Kidney tubule cell (primary cell): ENCODE measurements at regions not wholly inside any gene's neighbourhood (a gene's known extent, or its start where the extent isn't known, plus 50 kb on each side); places are given as distances from the start of the nearest gene placed in this dataset.

Experiments
- DNase-seq: peaks from one replicate; pipeline ENCODE4 v3.0.0-alpha.2; 2018; ENCODE audit warnings: low spot score

- DNase-seq: peak; percentile 70
Measured at GRCh38 chr2:21438949-21439348, 315.2 kb downstream of the TDRD15 start.

DNA sequence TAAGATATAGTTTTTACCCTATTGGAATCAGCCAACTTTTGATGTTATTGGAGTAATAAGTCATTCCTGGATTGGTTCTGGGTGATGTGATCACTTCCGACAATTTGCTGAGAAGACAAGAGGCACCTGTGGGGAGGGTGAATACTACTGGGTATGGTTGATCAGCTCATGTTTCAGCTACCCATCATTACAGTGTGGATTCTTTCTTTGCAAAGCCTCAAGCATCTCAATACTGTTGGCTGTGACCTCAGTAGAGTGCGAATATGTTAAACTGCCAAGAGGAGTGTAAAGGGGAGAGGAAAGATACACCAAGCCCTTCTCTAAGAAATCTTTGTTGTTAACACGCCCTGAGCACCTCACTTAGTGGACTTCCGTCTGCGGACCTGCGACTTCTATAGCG, 317.7 kb downstream of the TDRD15 start:
- DNase-seq: no peak

GRCh38 chr2:21443494-21444105, 319.8 kb downstream of the TDRD15 start:
- no peak for DNase-seq

GRCh38 chr2:21449881-21450280, 326.1 kb downstream of the TDRD15 start:
- DNase-seq: no peak

DNA sequence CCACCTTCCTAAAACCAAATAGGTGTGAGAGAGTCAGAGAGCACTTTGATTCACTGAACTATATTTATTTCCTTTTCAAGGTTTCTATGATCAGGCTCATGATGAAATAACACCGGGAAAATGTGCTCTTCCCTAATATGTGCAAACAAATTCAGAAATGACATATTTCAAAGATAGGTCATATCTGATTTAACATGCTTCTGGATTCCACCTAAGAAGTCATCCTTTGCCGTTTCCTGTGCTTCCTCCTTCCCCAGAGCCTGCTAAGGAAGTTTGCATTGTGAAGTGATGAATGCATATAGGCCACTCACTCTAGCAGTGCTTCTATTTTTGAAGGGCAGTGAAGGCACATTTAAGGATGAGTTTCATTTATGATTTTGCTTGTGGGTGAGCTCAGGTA, 327.6 kb downstream of the TDRD15 start:
- DNase-seq: peak; percentile 83

GRCh38 chr2:21452263-21452662, 328.5 kb downstream of the TDRD15 start:
- DNase-seq: peak; percentile 1

DNA sequence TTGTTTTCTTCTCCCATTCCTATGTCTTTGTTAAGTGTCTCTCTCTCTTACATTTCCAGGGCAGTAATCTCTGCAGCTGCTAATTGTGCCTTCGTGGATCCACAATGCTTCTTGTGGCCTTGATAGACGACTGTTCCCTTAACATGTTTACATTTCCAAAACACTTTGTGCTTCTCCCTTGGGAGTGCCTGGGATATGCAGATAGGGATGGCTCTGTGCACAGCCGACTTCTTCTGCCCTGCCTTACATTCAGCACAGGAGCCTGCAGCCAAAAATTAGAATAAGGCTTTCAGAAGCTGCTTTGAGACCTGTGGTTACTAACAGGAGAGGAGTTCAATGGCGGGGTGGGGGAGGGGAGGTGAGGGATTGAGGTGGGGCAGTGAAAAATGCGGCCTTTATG, 328.9 kb downstream of the TDRD15 start:
- no peak for DNase-seq

- DNase-seq: no peak
Measured at GRCh38 chr2:21453723-21454450, 330.1 kb downstream of the TDRD15 start.

- DNase-seq: no peak
Measured at GRCh38 chr2:21454839-21455238, 331.1 kb downstream of the TDRD15 start.

GRCh38 chr2:21461754-21462240, 338.0 kb downstream of the TDRD15 start:
- DNase-seq: no peak

DNA sequence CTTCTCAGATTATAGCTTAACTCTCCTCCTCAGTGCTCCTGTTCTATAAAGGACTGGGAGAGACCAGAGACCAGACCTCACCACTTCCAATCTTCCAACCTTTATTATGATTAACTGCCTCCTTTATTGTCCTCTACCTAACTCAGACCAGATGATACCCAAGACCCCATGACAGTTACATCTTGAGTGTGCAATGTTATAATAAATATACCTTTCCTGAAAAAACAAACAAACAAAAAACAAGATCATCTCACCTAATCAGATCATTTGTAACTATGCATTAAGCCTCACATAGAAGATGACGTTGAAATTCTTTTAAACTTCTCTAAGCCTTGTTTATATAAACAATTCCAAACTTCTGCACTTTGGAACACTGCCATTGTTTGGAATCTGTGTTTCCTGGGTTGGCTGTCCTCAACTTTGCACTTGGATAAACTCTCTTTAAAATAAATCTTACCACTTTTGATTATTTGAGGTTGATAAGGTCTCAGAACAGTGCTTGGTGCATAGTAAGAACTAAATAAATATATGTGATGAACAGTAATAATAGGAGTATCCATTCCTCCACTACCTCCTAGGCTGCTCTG, 342.7 kb downstream of the TDRD15 start:
- no peak for DNase-seq

GRCh38 chr2:21467280-21467818, 343.6 kb downstream of the TDRD15 start:
- no peak for DNase-seq

- peak; percentile 65 for DNase-seq
Measured at GRCh38 chr2:21467910-21468309, 344.1 kb downstream of the TDRD15 start.

DNA sequence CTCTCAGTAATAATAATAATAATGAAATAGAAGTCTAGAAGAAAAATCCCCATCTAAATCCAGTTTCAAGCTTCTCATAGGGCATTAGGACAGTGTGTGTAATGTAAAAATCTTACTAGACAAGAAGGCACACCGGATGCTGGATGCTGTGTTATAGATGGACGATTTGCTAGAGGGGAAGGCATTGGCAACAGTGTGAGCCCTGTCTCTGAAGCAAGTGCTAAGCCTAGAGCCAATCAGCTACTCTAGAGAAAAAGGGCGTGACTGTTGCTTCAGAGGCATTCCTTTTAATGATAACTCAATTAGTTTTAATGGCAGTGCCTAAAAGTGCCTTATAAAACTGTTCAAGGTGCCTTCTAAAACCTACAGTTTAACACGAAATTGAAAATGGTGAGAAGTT, 344.9 kb downstream of the TDRD15 start:
- no peak for DNase-seq

DNA sequence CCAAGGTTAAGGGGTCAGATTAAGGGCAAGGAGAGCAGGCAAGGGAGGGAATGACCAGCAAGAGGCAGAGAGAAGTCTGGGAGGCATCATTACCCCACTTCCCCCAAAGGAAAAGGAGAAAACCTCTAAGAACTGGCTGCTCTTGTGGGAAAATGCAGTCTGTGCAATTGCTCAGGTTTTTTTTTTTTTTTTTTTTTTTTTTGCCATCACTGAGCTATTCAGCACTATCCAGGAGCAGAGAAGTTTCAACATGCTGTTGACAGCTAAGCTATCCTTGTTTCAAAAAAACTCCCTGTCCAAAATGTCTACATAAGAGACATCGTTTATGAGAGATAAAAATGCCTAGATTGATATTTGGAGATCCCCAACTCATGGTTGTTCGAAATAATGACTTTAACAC, 345.4 kb downstream of the TDRD15 start:
- no peak for DNase-seq

DNA sequence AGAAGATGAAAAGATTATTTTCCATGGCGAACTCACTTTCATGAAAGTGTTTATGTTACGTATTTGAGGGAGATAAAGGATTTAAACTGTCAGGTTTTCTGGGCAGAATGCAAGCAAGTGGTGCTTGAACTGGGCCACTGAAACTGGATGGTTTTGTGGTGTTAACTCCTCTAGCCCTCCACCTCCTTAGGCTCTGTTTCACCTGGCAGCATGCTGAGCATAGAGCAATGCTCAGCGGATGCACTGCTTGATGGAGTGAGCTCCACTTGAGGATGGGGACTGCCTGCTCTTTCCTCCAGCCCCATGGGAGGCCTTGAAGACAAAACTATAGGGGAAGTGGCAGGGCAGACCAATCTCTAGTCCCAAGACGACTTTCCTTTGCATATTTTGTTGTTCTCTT, 345.8 kb downstream of the TDRD15 start:
- no peak for DNase-seq

DNA sequence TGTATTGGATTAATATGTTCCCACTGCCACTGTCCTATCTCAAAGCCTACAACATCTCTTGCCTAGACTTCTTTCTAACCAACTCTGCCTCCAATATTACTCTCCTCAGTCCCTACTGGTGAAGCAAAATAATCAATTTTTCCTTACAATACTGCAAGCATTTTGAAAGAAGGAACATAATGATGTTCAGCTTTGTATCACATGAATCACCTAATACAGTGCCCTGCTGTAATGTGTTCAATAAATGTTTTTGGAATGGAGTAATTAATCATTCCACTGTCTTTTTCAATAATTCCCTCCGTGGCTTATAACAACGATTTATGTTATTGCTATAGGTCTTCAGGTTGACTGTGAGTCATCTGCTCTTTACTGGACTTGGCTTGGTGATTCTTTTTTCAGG, 356.4 kb downstream of the TDRD15 start:
- no peak for DNase-seq

GRCh38 chr2:21484643-21485042, 360.9 kb downstream of the TDRD15 start:
- DNase-seq: no peak

DNA sequence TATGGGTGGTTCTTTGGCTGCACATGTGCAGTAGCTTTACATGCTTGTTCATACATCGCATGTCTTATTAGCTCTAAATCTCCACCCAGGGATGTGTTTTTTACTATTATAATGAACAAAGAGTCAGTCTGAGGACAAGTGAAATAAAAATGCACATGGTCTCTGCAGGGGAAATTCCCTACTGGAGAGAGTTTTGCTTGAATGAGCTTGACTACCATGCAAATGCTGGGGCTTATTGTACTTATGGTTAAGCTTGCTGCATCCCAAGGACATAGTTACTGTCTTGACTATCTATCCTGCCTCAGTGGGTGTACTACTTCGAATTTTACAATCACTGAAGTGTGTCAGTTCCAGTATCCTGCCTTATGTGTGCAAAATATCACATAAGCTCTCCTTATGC, 362.7 kb downstream of the TDRD15 start:
- DNase-seq: peak; percentile 22

DNA sequence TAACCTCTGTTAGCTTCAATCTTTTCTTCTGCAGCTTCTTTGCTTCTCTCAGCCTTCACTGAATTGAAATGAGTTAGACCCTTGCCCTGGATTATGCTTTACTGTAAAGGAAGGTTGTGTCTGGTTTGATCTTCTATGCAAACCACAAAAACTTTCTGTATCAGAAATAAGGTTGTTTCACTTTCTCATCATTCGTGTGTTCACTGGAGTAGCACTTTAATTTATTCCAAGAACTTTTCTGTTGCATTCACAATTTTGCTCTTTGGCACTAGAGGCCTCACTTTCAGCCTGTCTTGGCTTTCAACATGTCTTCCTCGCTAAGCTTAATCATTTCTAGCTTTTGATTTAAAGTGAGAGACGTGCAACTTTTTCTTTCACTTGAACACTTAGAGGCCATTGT, 365.3 kb downstream of the TDRD15 start:
- DNase-seq: no peak

DNA sequence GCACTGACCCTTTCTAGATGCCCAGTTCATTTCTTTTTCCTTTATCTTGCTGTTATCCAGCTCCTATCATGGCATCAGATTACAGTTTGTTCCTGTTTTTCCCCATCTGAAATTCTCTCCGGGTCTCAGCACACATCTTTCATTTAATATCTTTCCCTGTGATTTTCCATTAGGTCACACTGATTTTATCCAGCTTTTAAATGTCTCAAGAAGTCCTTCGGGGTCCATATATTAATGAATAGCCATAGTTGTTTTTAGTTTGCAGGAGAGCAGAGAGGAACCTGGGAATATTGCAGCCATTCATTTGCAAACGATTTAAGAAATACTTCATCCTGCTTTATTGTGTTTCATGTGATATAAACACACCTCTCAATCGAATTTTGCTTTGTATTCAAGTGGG, 374.2 kb downstream of the TDRD15 start:
- no peak for DNase-seq

DNA sequence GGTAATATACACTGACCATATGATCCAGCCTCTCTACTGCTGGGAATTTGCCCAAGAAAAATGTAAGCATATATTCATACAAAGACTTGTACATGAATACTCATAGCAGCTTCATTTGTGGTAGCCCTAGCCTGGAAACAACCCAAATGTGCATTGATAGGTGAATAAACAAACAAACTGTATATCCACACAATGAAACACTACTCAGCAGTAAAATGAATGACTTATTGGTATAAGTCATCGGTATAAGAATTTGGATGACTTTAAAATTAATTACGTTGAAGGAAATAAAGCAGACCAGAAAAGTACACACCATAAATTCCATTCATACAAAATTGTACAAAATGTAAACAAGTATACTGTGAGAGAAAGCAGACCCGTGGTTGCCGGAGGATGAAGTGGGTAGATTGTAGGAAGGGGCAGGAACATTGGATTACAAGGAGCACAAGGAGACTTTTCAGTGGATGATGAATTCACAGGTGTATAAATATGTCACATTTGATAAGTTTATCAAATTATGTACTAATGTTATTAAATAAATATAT, 376.7 kb downstream of the TDRD15 start:
- no peak for DNase-seq
